ENCODE measurements at regions not wholly inside any gene's neighbourhood (a gene's known extent, or its start where the extent isn't known, plus 50 kb on each side); places are given as distances from the start of the nearest gene placed in this dataset.
"Not testable (repeated sequence)": the region's sequence is repeated elsewhere in the genome, so short reads cannot be mapped to it uniquely, and the experiment has no call there.

DNA sequence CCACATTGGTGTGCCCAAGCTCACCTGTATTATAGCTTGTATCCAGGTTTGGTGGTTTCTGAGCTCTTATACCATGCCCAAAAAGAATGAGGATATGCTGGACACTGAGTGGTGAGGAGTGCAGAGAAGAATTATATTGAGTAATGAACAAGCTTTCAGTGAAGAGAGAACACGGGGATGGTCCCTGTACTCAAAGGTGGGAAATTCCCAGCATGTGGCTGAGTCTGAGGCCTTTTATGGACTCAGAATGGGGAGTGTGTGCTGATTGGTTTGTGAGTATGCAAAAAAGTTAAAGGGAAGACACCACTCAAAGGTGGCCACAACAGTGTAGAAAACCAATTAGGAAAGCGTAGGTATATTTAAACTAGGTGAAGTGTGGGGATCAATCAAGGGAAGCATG lies 191.2 kb upstream of the SLITRK6 start:
- Histone ChIP-seq H3K4me1 (ENCODE audit: control insufficient read depth, insufficient read depth, low read length, unreplicated experiment) (peaks cover 3% of the 10 kb centered on the region), H2AFZ (ENCODE audit: low read length, unreplicated experiment) (no peak overlapping the region), H3K36me3 (ENCODE audit: insufficient read depth, low read length) (no peaks in the 10 kb centered on the region), H3K27ac (ENCODE audit: low read depth, low read length) (no peak overlapping the region), H3K79me2 (ENCODE audit: control insufficient read depth, insufficient read depth, low read length, unreplicated experiment) (no peaks in the 10 kb centered on the region), H3K4me3 (ENCODE audit: low read depth, low read length) (no peak overlapping the region), H3K27me3 (ENCODE audit: insufficient read depth, low read length) (no peaks in the 10 kb centered on the region)

- Histone ChIP-seq H3K27me3 (ENCODE audit: insufficient read depth, low read length) (no peaks in the 10 kb centered on the region), H3K4me3 (ENCODE audit: low read depth, low read length) (no peak overlapping the region), H2AFZ (ENCODE audit: low read length, unreplicated experiment) (no peak overlapping the region), H3K79me2 (ENCODE audit: control insufficient read depth, insufficient read depth, low read length, unreplicated experiment) (no peaks in the 10 kb centered on the region), H3K36me3 (ENCODE audit: insufficient read depth, low read length) (no peaks in the 10 kb centered on the region), H3K4me1 (ENCODE audit: control insufficient read depth, insufficient read depth, low read length, unreplicated experiment) (peaks cover 6% of the 10 kb centered on the region), H3K27ac (ENCODE audit: low read depth, low read length) (peak overlapping the region; percentile 40; the same call in 1 of the 2 replicates)
Measured at GRCh38 chr13:85985797-85986196, 186.6 kb upstream of the SLITRK6 start.

DNA sequence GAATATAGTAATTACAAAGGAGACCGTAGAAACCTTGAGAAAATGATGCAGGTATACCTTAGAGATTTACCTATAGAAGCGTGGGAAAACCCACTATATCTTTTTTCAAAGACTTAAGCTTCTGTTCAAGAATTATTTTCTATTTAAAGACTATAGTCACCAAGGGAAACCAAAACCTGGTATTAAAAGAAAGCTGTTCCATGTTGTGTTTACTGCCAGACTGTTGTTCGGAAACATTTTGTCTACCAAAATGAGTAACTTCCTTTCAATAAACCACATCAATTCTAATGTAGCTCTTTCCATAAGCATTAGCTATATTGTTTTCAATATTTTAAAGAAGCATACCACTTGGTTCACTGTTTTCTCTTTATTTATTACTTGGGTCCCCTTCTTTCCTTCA lies 182.9 kb upstream of the SLITRK6 start:
- no peak overlapping the region for H2AFZ ChIP-seq (ENCODE audit: low read length, unreplicated experiment)
- no peaks in the 10 kb centered on the region for H3K79me2 ChIP-seq (ENCODE audit: control insufficient read depth, insufficient read depth, low read length, unreplicated experiment)
- no peak overlapping the region for H3K4me3 ChIP-seq (ENCODE audit: low read depth, low read length)
- H3K27me3 ChIP-seq (ENCODE audit: insufficient read depth, low read length), result no peaks in the 10 kb centered on the region
- H3K36me3 ChIP-seq (ENCODE audit: insufficient read depth, low read length), result no peaks in the 10 kb centered on the region
- peaks cover 6% of the 10 kb centered on the region for H3K4me1 ChIP-seq (ENCODE audit: control insufficient read depth, insufficient read depth, low read length, unreplicated experiment)
- no peak overlapping the region for H3K27ac ChIP-seq (ENCODE audit: low read depth, low read length)

GRCh38 chr13:85980447-85980846 lies 181.2 kb upstream of the SLITRK6 start:
- H3K4me1 ChIP-seq (ENCODE audit: control insufficient read depth, insufficient read depth, low read length, unreplicated experiment); H2AFZ ChIP-seq (ENCODE audit: low read length, unreplicated experiment); H3K79me2 ChIP-seq (ENCODE audit: control insufficient read depth, insufficient read depth, low read length, unreplicated experiment); H3K4me3 ChIP-seq (ENCODE audit: low read depth, low read length); H3K27me3 ChIP-seq (ENCODE audit: insufficient read depth, low read length); H3K36me3 ChIP-seq (ENCODE audit: insufficient read depth, low read length); H3K27ac ChIP-seq (ENCODE audit: low read depth, low read length): not testable (repeated sequence)

DNA sequence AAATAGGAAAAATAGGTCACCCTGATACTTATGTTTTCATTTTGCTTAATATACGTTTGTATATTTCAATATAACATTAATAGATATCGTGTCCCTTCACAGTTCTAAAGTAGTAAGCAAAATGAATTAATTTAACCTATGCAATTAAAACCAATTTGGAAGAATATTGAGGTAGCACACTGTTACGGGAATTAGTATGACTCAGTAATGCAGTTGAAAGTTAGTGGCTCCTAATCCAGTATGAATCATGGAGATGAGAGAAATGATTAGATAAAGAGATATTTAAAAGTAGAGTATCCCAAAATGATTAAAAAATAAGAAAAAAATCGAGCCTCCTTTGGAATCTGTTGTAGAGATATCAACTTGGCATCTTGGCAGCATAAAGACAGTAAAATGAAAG lies 177.0 kb upstream of the SLITRK6 start:
- H3K4me1 ChIP-seq (ENCODE audit: control insufficient read depth, insufficient read depth, low read length, unreplicated experiment), result peaks cover 15% of the 10 kb centered on the region
- no peaks in the 10 kb centered on the region for H3K36me3 ChIP-seq (ENCODE audit: insufficient read depth, low read length)
- no peak overlapping the region for H2AFZ ChIP-seq (ENCODE audit: low read length, unreplicated experiment)
- no peak overlapping the region for H3K27ac ChIP-seq (ENCODE audit: low read depth, low read length)
- no peak overlapping the region for H3K4me3 ChIP-seq (ENCODE audit: low read depth, low read length)
- H3K79me2 ChIP-seq (ENCODE audit: control insufficient read depth, insufficient read depth, low read length, unreplicated experiment), result no peaks in the 10 kb centered on the region
- no peaks in the 10 kb centered on the region for H3K27me3 ChIP-seq (ENCODE audit: insufficient read depth, low read length)

- Histone ChIP-seq H3K79me2 (ENCODE audit: control insufficient read depth, insufficient read depth, low read length, unreplicated experiment) (no peaks in the 10 kb centered on the region), H3K36me3 (ENCODE audit: insufficient read depth, low read length) (no peaks in the 10 kb centered on the region), H3K27ac (ENCODE audit: low read depth, low read length) (peak overlapping the region; percentile 16; the same call in 1 of the 2 replicates), H3K4me1 (ENCODE audit: control insufficient read depth, insufficient read depth, low read length, unreplicated experiment) (peaks cover 15% of the 10 kb centered on the region), H3K4me3 (ENCODE audit: low read depth, low read length) (no peak overlapping the region), H2AFZ (ENCODE audit: low read length, unreplicated experiment) (no peak overlapping the region), H3K27me3 (ENCODE audit: insufficient read depth, low read length) (no peaks in the 10 kb centered on the region)
Measured at GRCh38 chr13:85974608-85975366, 175.6 kb upstream of the SLITRK6 start.

DNA sequence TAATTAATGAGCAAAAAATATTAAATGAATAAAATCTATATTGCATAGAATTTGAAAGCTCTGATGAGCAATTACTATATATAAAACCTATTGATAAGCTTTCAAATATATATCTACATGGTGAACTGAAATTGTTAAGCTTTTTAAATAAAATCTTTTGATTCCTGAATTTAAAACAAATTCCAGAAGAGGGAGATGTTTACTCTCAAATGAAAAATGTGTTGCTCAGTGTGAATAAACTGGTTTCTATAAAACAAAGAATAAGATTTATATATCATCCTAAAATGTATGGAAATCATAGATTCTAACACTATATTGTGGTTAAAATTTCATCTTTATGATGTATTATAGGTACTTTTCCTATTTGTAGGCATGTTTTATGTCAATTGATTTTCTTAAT lies 171.5 kb upstream of the SLITRK6 start:
- H3K79me2 ChIP-seq (ENCODE audit: control insufficient read depth, insufficient read depth, low read length, unreplicated experiment), result no peaks in the 10 kb centered on the region
- no peak overlapping the region for H3K4me3 ChIP-seq (ENCODE audit: low read depth, low read length)
- no peaks in the 10 kb centered on the region for H3K27me3 ChIP-seq (ENCODE audit: insufficient read depth, low read length)
- peaks cover 11% of the 10 kb centered on the region for H3K4me1 ChIP-seq (ENCODE audit: control insufficient read depth, insufficient read depth, low read length, unreplicated experiment)
- no peak overlapping the region for H3K27ac ChIP-seq (ENCODE audit: low read depth, low read length)
- no peaks in the 10 kb centered on the region for H3K36me3 ChIP-seq (ENCODE audit: insufficient read depth, low read length)
- H2AFZ ChIP-seq (ENCODE audit: low read length, unreplicated experiment), result no peak overlapping the region

DNA sequence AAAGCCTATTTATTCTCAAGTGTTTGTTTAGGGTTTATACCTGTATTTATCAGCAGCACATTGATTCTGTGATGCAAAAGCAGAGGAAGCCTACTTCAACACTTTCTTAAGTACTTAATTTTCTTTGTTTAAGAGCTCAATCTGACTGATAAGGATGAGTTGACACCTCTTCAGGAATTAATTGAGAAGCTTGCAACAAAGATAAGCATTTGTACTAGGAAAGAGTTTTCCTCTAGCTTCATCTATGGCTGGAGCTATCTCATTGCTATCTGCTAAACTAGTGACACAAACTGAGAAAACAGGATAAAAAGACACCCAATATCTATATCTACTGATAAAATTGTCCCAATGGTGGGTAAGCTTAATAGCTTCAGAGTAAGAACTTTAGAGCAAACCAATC lies 170.1 kb upstream of the SLITRK6 start:
- Histone ChIP-seq H3K79me2 (ENCODE audit: control insufficient read depth, insufficient read depth, low read length, unreplicated experiment) (no peaks in the 10 kb centered on the region), H3K27me3 (ENCODE audit: insufficient read depth, low read length) (no peaks in the 10 kb centered on the region), H2AFZ (ENCODE audit: low read length, unreplicated experiment) (no peak overlapping the region), H3K4me3 (ENCODE audit: low read depth, low read length) (no peak overlapping the region), H3K27ac (ENCODE audit: low read depth, low read length) (no peak overlapping the region), H3K4me1 (ENCODE audit: control insufficient read depth, insufficient read depth, low read length, unreplicated experiment) (peaks cover 3% of the 10 kb centered on the region), H3K36me3 (ENCODE audit: insufficient read depth, low read length) (no peaks in the 10 kb centered on the region)

- H3K36me3 ChIP-seq (ENCODE audit: insufficient read depth, low read length), result no peaks in the 10 kb centered on the region
- no peaks in the 10 kb centered on the region for H3K27me3 ChIP-seq (ENCODE audit: insufficient read depth, low read length)
- no peak overlapping the region for H2AFZ ChIP-seq (ENCODE audit: low read length, unreplicated experiment)
- H3K4me1 ChIP-seq (ENCODE audit: control insufficient read depth, insufficient read depth, low read length, unreplicated experiment), result no peaks in the 10 kb centered on the region
- no peaks in the 10 kb centered on the region for H3K79me2 ChIP-seq (ENCODE audit: control insufficient read depth, insufficient read depth, low read length, unreplicated experiment)
- no peak overlapping the region for H3K4me3 ChIP-seq (ENCODE audit: low read depth, low read length)
- no peak overlapping the region for H3K27ac ChIP-seq (ENCODE audit: low read depth, low read length)
Measured at GRCh38 chr13:85935868-85936467, 136.7 kb upstream of the SLITRK6 start.

- Histone ChIP-seq H3K4me3 (ENCODE audit: low read depth, low read length) (no peak overlapping the region), H3K4me1 (ENCODE audit: control insufficient read depth, insufficient read depth, low read length, unreplicated experiment) (no peaks in the 10 kb centered on the region), H3K79me2 (ENCODE audit: control insufficient read depth, insufficient read depth, low read length, unreplicated experiment) (no peaks in the 10 kb centered on the region), H3K27me3 (ENCODE audit: insufficient read depth, low read length) (no peaks in the 10 kb centered on the region), H2AFZ (ENCODE audit: low read length, unreplicated experiment) (no peak overlapping the region), H3K27ac (ENCODE audit: low read depth, low read length) (no peak overlapping the region), H3K36me3 (ENCODE audit: insufficient read depth, low read length) (no peaks in the 10 kb centered on the region)
Measured at GRCh38 chr13:85930108-85930507, 130.9 kb upstream of the SLITRK6 start.

DNA sequence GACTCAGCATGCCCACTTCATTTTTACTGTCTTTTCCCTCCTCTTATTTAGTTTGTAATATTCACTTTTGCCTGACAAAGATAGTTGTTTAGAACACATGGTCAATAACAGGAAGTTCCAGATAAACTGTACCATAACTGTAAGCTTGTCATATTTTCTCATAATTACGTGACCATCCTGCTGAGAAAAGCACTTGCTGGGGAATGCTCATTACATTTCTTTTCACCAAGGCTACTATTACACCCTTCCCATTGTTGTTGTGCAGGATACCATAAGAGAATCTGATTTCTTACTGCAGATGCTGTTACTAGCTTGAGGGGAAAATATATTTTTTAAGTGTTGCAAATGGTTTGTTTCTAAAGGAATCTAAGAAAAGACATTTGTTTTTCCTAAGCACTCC lies 111.7 kb upstream of the SLITRK6 start:
- H3K27me3 ChIP-seq (ENCODE audit: insufficient read depth, low read length), result no peaks in the 10 kb centered on the region
- H3K27ac ChIP-seq (ENCODE audit: low read depth, low read length), result no peak overlapping the region
- no peaks in the 10 kb centered on the region for H3K79me2 ChIP-seq (ENCODE audit: control insufficient read depth, insufficient read depth, low read length, unreplicated experiment)
- H3K36me3 ChIP-seq (ENCODE audit: insufficient read depth, low read length), result no peaks in the 10 kb centered on the region
- H3K4me3 ChIP-seq (ENCODE audit: low read depth, low read length), result no peak overlapping the region
- H2AFZ ChIP-seq (ENCODE audit: low read length, unreplicated experiment), result no peak overlapping the region
- H3K4me1 ChIP-seq (ENCODE audit: control insufficient read depth, insufficient read depth, low read length, unreplicated experiment), result no peaks in the 10 kb centered on the region

Measured in ACC112 (cell line).